Peyer's patch (tissue), 4 donors: ENCODE measurements at regions not wholly inside any gene's neighbourhood (a gene's known extent, or its start where the extent isn't known, plus 50 kb on each side); places are given as distances from the start of the nearest gene placed in this dataset.

Experiments
- DNase-seq, 3 donors: peaks; one replicate each; pipeline ENCODE4 v3.0.0-alpha.2; 2017 to 2019
- H3K27ac ChIP-seq, 4 donors: fragments of 200-600 bp; sonication (generic); one replicate each; pipeline ENCODE4 v1.5.1; 2016 to 2019
- H3K27me3 ChIP-seq, 2 donors: fragments of 200-600 bp; sonication (generic); one replicate each; pipeline ENCODE4 v1.5.1; 2019
- H3K36me3 ChIP-seq, 3 donors: fragments of 200-600 bp; sonication (generic); one replicate each; pipeline ENCODE4 v1.5.1; 2016 to 2019
- H3K4me1 ChIP-seq, 4 donors: fragments of 200-600 bp; sonication (generic); one replicate each; pipeline ENCODE4 v1.5.1; 2016 to 2019
- H3K4me3 ChIP-seq, 4 donors: fragments of 200-600 bp; sonication (generic); 1 replicate in 3 of 4; 2 replicates in 1 of 4; pipeline ENCODE4 v1.5.1; 2016 to 2019; ENCODE audit warnings: mild to moderate bottlenecking in 1 of 4
- H3K9me3 ChIP-seq, 4 donors: fragments of 200-600 bp; sonication (generic); one replicate each; pipeline ENCODE4 v1.5.1; 2016 to 2019; ENCODE audit warnings: mild to moderate bottlenecking in 1 of 4
- CTCF ChIP-seq, 6 experiments: fragments of 450-650 bp in 4 of 6; fragments of 200-600 bp in 2 of 6; sonication (generic) in 1 of 6; IDR thresholded peaks; one replicate each; pipeline ENCODE4 v1.5.1; 2017 to 2019; ENCODE audit warnings: antibody characterized with exemption in 6 of 6, mild to moderate bottlenecking in 3 of 6, moderate library complexity in 1 of 6
- POLR2A ChIP-seq, 2 donors: fragments of 450-650 bp; IDR thresholded peaks; one replicate each; pipeline ENCODE4 v1.5.1; 2017; ENCODE audit warnings: antibody characterized with exemption in 2 of 2, mild to moderate bottlenecking in 2 of 2, moderate library complexity in 2 of 2

GRCh38 chr9:96140296-96141127 lies 161.5 kb downstream of the HSD17B3 start:
- Histone ChIP-seq H3K27me3 (no peaks in the 10 kb centered on the region), H3K36me3 (no peaks in the 10 kb centered on the region), H3K27ac (peak overlapping the region; percentile 50 to 81 (median 64)), H3K4me3 (no peak overlapping the region), H3K9me3 (no peaks in the 10 kb centered on the region), H3K4me1 (peaks cover 0 to 13% (median 3%) of the 10 kb centered on the region in 4 donors)
- no peak for TF ChIP-seq POLR2A (IDR thresholded peaks at IDR 0.05)
- no peak for TF ChIP-seq CTCF (IDR thresholded peaks at IDR 0.05)
- DNase-seq = no peak

GRCh38 chr9:96139592-96140295 lies 162.2 kb downstream of the HSD17B3 start:
- H3K4me3 ChIP-seq = no peak overlapping the region
- H3K4me1 ChIP-seq = peaks cover 0 to 13% (median 3%) of the 10 kb centered on the region in 4 donors
- H3K27ac ChIP-seq = peak overlapping the region; percentile 50 to 81 (median 64)
- DNase-seq = peak in 1 of 3 donors; percentile 68
- no peak for TF ChIP-seq CTCF (IDR thresholded peaks at IDR 0.05)
- no peak for TF ChIP-seq POLR2A (IDR thresholded peaks at IDR 0.05)
- no peaks in the 10 kb centered on the region for H3K27me3 ChIP-seq
- no peaks in the 10 kb centered on the region for H3K9me3 ChIP-seq
- H3K36me3 ChIP-seq = no peaks in the 10 kb centered on the region

- H3K4me1 ChIP-seq = peaks cover 0 to 13% (median 3%) of the 10 kb centered on the region in 4 donors
- H3K27ac ChIP-seq = peak overlapping the region in 3 of 4 donors; percentile 38 to 81 (median 75)
- no peak for TF ChIP-seq CTCF (IDR thresholded peaks at IDR 0.05)
- no peak for TF ChIP-seq POLR2A (IDR thresholded peaks at IDR 0.05)
- H3K36me3 ChIP-seq = no peaks in the 10 kb centered on the region
- H3K27me3 ChIP-seq = no peaks in the 10 kb centered on the region
- no peak for DNase-seq
- H3K4me3 ChIP-seq = no peak overlapping the region
- H3K9me3 ChIP-seq = no peaks in the 10 kb centered on the region
Observed at GRCh38 chr9:96138616-96139015, 163.4 kb downstream of the HSD17B3 start.

- H3K36me3 ChIP-seq = no peaks in the 10 kb centered on the region
- H3K9me3 ChIP-seq = no peaks in the 10 kb centered on the region
- peak overlapping the region; percentile 38 to 81 (median 66) for H3K27ac ChIP-seq
- H3K4me3 ChIP-seq = peak overlapping the region in 2 of 4 donors; percentile 19 to 26
- no peaks in the 10 kb centered on the region for H3K27me3 ChIP-seq
- H3K4me1 ChIP-seq = peaks cover 0 to 13% (median 3%) of the 10 kb centered on the region in 4 donors
- TF ChIP-seq CTCF (IDR thresholded peaks at IDR 0.05) (no peak), POLR2A (IDR thresholded peaks at IDR 0.05) (no peak)
- no peak for DNase-seq
Observed at GRCh38 chr9:96137671-96138429, 164.1 kb downstream of the HSD17B3 start.

- peak; percentile 49 to 83 (median 66) for DNase-seq
- H3K36me3 ChIP-seq = no peaks in the 10 kb centered on the region
- no peaks in the 10 kb centered on the region for H3K27me3 ChIP-seq
- no peaks in the 10 kb centered on the region for H3K9me3 ChIP-seq
- peaks cover 0 to 13% (median 3%) of the 10 kb centered on the region in 4 donors for H3K4me1 ChIP-seq
- H3K4me3 ChIP-seq = peak overlapping the region in 2 of 4 donors; percentile 19 to 26
- TF ChIP-seq POLR2A (IDR thresholded peaks at IDR 0.05) (no peak), CTCF (IDR thresholded peaks at IDR 0.05) (no peak)
- H3K27ac ChIP-seq = peak overlapping the region; percentile 38 to 81 (median 66)
Observed at GRCh38 chr9:96136992-96137670, 164.8 kb downstream of the HSD17B3 start.
